PC-3 (cell line): ENCODE measurements at regions not wholly inside any gene's neighbourhood (a gene's known extent, or its start where the extent isn't known, plus 50 kb on each side); places are given as distances from the start of the nearest gene placed in this dataset.

ENCODE experiments used
- CTCF ChIP-seq: fragments of 300-600 bp; sonication (generic); conservative IDR thresholded peaks from 2 replicates; pipeline ENCODE4 v1.5.1; 2017; ENCODE audit warnings: antibody characterized with exemption, low read depth, mild to moderate bottlenecking, low read length
- EZH2phosphoT487 ChIP-seq: fragments of 300-600 bp; sonication (generic); IDR thresholded peaks from 2 replicates; pipeline ENCODE4 v1.6.1; 2018; ENCODE audit warnings: mild to moderate bottlenecking, antibody characterized with exemption, low read length, borderline replicate concordance

- TF ChIP-seq CTCF: no peak
- TF ChIP-seq EZH2phosphoT487: no peak
These were observed 264.5 kb downstream of the BCL2 start for GRCh38 chr18:63054901-63055584.
